ACC112 (cell line): ENCODE measurements at regions not wholly inside any gene's neighbourhood (a gene's known extent, or its start where the extent isn't known, plus 50 kb on each side); places are given as distances from the start of the nearest gene placed in this dataset.
"Not testable (repeated sequence)": the region's sequence is repeated elsewhere in the genome, so short reads cannot be mapped to it uniquely, and the experiment has no call there.

Experiments used
- H2AFZ ChIP-seq: fragments of 200-600 bp; sonication (generic); one replicate; pipeline ENCODE4 v1.6.0; 2017; ENCODE audit warnings: antibody characterized with exemption, low read length; ENCODE audit not compliant: unreplicated experiment
- H3K27ac ChIP-seq: fragments of 200-600 bp; sonication (generic); 2 replicates; pipeline ENCODE4 v1.5.1; 2014; ENCODE audit warnings: low read depth, mild to moderate bottlenecking, antibody characterized with exemption, low read length, moderate library complexity
- H3K27me3 ChIP-seq: fragments of 200-600 bp; sonication (generic); 2 replicates; pipeline ENCODE4 v1.6.1; 2014; ENCODE audit warnings: mild to moderate bottlenecking, antibody characterized with exemption, low read length, moderate library complexity, mixed read lengths; ENCODE audit not compliant: insufficient read depth
- H3K36me3 ChIP-seq: fragments of 200-600 bp; sonication (generic); 2 replicates; pipeline ENCODE4 v1.6.1; 2016; ENCODE audit warnings: mild to moderate bottlenecking, antibody characterized with exemption, low read length, moderate library complexity, mixed read lengths; ENCODE audit not compliant: insufficient read depth
- H3K4me1 ChIP-seq: fragments of 200-600 bp; sonication (generic); one replicate; pipeline ENCODE4 v1.6.1; 2016; ENCODE audit warnings: low read length, mixed read lengths; ENCODE audit not compliant: insufficient read depth, unreplicated experiment, control insufficient read depth
- H3K4me3 ChIP-seq: fragments of 200-600 bp; sonication (generic); 2 replicates; pipeline ENCODE4 v1.5.1; 2014; ENCODE audit warnings: mild to moderate bottlenecking, low read depth, low read length
- H3K79me2 ChIP-seq: fragments of 200-600 bp; sonication (generic); one replicate; pipeline ENCODE4 v1.6.0; 2016; ENCODE audit warnings: low read length; ENCODE audit not compliant: control insufficient read depth, unreplicated experiment, insufficient read depth

DNA sequence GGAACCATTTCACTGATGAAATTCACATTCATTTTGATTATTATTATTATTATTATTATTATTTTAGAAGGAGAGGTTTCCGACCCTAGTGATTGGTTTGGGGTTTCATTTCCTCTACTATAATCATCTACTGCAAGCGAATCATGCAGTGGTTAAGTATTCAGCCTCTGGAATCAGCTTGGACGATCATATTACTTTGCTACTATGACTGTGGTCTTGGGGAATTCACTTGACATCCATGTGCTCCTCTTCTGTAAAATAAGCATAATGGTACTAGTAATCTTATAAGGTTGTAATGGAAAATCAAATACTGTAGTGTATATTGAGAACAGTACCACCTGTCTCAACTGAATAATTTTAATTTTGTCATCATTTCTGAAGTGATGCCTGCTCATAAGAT is 132.1 kb upstream of the SLC4A4 start:
- H3K27me3 ChIP-seq, result no peaks in the 10 kb centered on the region
- H3K4me1 ChIP-seq, result peaks cover 20% of the 10 kb centered on the region
- no peak overlapping the region for H3K27ac ChIP-seq
- H3K4me3 ChIP-seq, result no peak overlapping the region
- H2AFZ ChIP-seq, result no peak overlapping the region
- no peaks in the 10 kb centered on the region for H3K79me2 ChIP-seq
- H3K36me3 ChIP-seq, result no peaks in the 10 kb centered on the region

DNA sequence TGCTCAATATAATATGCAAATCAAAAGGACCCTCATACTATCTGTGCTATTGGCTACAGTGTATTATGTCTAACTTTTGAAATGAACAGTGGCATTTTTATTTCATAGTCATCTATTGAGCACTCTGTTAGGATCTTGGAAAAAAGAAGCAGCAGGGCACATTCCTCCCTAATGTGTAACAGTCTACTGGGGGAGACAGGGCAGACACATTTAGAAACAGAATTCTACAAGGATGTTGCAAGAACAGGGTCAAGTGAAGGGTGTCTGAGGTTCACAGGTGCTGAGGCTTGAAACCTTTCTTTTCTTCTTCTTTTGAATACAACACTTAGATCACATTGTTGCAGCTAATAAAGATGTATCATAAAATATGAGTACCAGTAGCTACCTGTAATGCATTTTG is 129.7 kb upstream of the SLC4A4 start:
- no peaks in the 10 kb centered on the region for H3K27me3 ChIP-seq
- H3K79me2 ChIP-seq, result no peaks in the 10 kb centered on the region
- no peak overlapping the region for H2AFZ ChIP-seq
- no peaks in the 10 kb centered on the region for H3K36me3 ChIP-seq
- H3K4me1 ChIP-seq, result peaks cover 20% of the 10 kb centered on the region
- H3K4me3 ChIP-seq, result no peak overlapping the region
- no peak overlapping the region for H3K27ac ChIP-seq

DNA sequence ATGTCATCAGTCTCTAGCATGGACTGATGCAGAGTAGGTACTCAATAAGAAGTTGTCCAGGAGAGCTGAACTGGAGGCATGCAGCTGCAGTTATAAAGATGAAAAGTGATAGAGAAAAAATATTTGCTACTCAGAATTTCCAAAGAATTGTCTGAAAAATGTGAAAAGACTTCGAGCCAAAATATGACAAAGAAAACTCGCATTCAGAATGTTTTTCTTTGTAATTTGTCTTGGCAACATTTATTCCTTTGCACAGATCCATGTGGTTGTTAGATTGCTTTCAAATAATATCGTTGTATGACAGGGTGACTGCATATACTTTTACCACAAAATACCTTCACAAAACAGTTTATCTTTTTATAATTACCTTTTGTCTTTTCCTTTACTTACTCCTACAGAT is 128.0 kb upstream of the SLC4A4 start:
- Histone ChIP-seq H2AFZ (no peak overlapping the region), H3K4me3 (no peak overlapping the region), H3K36me3 (no peaks in the 10 kb centered on the region), H3K79me2 (no peaks in the 10 kb centered on the region), H3K27ac (no peak overlapping the region), H3K4me1 (peaks cover 20% of the 10 kb centered on the region), H3K27me3 (no peaks in the 10 kb centered on the region)

DNA sequence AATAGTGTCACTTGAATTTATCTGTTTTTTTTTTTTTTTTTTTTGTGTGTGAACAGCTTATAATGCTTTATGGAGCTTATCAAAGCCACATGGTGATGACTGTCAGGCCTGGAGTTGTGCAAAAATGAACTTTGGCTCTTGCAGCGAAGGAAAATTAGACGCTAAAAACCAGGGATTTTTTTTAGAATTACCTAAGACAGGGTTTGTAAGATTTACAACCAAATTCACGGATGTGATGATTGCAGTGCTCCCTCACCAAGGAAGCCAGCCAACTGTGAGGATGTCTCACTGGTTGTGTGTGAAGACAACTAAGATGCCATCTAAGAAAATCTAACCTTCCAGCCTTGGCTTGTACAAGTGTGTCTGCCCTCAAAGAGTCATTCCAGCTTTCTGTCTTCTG is 127.1 kb upstream of the SLC4A4 start:
- no peaks in the 10 kb centered on the region for H3K79me2 ChIP-seq
- no peak overlapping the region for H3K27ac ChIP-seq
- peaks cover 20% of the 10 kb centered on the region for H3K4me1 ChIP-seq
- H3K4me3 ChIP-seq, result no peak overlapping the region
- H3K36me3 ChIP-seq, result no peaks in the 10 kb centered on the region
- no peak overlapping the region for H2AFZ ChIP-seq
- H3K27me3 ChIP-seq, result no peaks in the 10 kb centered on the region

DNA sequence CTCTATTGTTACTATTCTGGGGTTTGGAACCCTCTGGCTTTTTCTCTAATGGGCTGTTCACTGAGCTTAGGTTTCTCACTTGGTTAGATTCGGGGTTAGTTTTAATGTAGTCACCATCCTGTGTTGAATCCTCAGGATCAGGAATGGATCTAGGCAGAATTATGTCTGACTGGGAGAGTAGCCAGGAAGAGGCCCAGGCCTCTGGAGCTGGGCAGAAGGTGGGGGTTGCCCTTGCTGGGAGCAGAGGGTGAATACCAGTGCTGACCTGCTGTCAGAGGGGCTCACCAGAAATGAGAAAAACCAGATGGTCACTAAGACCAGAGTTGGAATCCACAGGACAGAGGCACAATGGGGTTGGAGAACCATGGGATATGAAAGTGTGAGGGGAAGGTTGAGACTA is 126.6 kb upstream of the SLC4A4 start:
- no peak overlapping the region for H3K4me3 ChIP-seq

DNA sequence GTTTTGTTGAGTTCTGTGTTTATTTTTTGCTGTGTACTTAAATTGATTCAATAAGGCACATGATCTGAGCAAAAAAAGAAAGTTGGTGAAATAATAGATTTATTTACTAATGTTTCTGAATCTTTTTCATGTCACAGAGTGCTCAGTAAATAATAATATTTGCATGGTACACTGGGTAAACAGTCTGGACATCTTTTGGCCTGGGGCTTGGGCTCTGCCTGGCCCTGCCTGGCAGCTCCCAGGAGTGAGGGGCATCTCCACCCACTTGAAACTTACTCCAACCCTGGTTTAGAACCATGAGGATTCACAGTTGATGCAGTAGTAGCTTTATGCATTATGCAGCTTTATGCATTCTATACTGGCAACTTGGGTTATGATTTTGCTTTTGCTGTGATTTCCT is 124.2 kb upstream of the SLC4A4 start:
- no peak overlapping the region for H3K4me3 ChIP-seq
- H2AFZ ChIP-seq, result no peak overlapping the region
- peaks cover 10% of the 10 kb centered on the region for H3K4me1 ChIP-seq
- H3K27ac ChIP-seq, result no peak overlapping the region
- H3K36me3 ChIP-seq, result no peaks in the 10 kb centered on the region
- H3K79me2 ChIP-seq, result no peaks in the 10 kb centered on the region
- H3K27me3 ChIP-seq, result no peaks in the 10 kb centered on the region

More for the DNA sequence above, 126.6 kb upstream of the SLC4A4 start:
- no peak overlapping the region for H3K27ac ChIP-seq
- H3K79me2 ChIP-seq, result no peaks in the 10 kb centered on the region
- peaks cover 20% of the 10 kb centered on the region for H3K4me1 ChIP-seq
- H3K27me3 ChIP-seq, result no peaks in the 10 kb centered on the region
- H3K36me3 ChIP-seq, result no peaks in the 10 kb centered on the region
- H2AFZ ChIP-seq, result no peak overlapping the region

DNA sequence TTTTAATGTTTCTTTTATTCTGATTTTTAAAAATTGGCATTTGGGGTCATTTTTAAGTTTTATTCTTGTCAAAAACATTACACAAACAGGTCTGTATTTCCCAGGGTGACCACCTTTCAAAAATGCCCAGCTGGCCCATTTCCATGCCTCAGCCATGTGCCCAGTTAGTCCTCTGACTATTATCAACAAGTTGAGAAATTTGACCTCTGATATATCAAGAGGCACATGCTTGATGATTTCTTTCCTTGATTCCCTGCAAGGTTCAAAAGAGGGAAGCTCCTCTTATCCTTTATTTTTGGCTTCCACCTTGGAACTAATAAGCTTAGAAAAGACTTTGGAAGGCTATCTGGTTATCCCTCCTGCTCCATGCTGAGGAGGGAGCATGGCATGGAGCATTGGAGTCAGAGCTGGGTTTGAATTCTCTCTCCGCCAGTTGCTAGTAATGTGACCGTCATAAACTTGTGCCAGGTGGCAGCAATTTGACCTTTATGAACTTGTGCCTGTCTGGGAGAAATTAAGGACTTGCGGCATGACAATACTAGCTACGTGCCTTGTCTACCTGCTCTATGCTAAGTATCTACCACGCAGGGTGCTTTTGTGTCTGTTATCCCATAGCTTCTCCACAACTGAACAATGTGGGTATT is 122.4 kb upstream of the SLC4A4 start:
- H3K36me3 ChIP-seq, result no peaks in the 10 kb centered on the region
- no peak overlapping the region for H3K4me3 ChIP-seq
- H3K27ac ChIP-seq, result no peak overlapping the region
- no peaks in the 10 kb centered on the region for H3K4me1 ChIP-seq
- H3K79me2 ChIP-seq, result no peaks in the 10 kb centered on the region
- H2AFZ ChIP-seq, result no peak overlapping the region
- no peaks in the 10 kb centered on the region for H3K27me3 ChIP-seq

DNA sequence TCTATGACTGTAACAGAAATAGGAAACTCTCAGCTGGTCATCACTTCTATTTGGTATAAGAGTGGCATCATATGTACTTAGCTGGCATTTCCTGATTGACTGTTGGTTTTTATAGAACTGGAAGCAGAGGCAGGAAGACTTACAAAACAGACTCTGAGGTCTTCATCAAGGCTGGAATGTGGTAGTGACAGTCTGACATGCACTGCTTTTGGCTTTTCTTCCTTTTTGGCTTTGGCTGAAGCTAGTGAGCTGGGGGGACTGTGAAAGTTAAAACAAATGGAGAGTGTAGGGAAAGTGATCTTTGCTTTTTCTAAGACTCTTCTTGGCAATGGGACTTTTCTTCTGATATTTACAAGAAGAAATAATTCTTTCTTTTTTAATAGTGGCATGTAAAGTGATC is 121.1 kb upstream of the SLC4A4 start:
- Histone ChIP-seq H3K4me1 (no peaks in the 10 kb centered on the region), H3K27me3 (no peaks in the 10 kb centered on the region), H3K4me3 (no peak overlapping the region), H3K79me2 (no peaks in the 10 kb centered on the region), H2AFZ (no peak overlapping the region), H3K27ac (no peak overlapping the region), H3K36me3 (no peaks in the 10 kb centered on the region)

DNA sequence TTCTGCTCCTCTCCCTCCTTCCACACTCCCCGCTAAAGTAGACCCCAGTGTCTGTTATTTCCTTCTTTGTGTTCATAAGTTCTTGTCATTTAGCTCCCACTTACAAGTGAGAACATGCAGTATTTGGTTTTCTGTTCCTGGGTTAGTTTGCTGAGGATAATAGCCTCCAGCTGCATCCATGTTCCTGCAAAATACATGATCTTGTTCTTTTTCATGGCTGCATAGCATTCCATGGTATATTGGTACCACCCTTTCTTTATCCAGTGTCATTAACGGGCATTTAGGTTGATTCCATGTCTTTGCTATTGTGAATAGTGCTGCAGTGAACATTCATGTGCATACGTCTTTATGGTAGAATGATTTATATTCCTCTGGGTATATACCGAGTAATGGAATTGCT is 118.0 kb upstream of the SLC4A4 start:
- H3K36me3 ChIP-seq, H3K4me1 ChIP-seq, H3K27ac ChIP-seq, H3K4me3 ChIP-seq, H3K79me2 ChIP-seq, H2AFZ ChIP-seq, H3K27me3 ChIP-seq: not testable (repeated sequence)

DNA sequence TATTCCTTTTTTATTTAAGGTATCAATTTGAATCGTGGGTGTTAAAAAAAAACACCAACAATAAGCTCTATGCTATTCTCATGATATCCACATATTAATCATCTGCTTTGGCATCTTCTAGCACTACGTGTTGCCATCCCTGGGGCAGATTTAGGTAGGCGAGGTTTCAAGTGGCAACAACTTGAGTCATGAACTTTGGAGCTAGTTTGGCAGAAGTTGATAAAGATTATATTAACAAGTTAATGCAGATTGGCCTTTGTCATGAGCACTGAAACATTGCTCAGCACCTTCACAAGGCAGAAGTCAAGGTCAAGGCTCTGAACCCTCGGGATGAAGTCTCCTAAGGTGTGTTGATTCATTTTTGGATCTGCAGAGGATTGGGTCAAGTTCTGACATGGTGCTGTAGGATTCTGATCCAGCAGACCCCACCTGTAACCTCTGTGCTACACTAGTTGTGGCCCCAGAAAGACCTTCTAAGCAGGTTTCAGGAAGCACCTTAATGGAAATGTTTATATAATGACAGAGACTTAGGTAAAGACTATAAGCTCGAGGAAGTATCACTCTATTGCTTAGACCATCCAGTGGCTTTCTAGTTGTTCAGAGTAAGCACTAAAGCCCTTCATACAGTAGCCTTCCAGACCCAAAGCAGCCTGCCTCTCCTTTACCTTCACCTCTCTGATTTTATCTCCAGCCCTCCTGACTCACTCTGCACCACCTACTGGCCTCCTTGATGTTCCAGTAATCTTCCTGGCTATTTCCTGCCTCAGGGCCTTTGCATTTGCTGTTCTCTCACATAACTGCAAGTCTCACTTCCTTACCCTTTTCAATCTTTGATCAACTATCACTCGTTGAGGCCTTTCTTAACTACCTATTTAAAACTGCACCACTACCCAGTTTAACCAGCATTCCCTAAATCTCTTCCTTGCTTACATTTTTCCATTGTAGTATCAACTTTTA is 117.0 kb upstream of the SLC4A4 start:
- Histone ChIP-seq H3K27me3 (no peaks in the 10 kb centered on the region), H3K4me3 (no peak overlapping the region), H3K4me1 (no peaks in the 10 kb centered on the region), H2AFZ (no peak overlapping the region), H3K27ac (no peak overlapping the region), H3K36me3 (no peaks in the 10 kb centered on the region), H3K79me2 (no peaks in the 10 kb centered on the region)

DNA sequence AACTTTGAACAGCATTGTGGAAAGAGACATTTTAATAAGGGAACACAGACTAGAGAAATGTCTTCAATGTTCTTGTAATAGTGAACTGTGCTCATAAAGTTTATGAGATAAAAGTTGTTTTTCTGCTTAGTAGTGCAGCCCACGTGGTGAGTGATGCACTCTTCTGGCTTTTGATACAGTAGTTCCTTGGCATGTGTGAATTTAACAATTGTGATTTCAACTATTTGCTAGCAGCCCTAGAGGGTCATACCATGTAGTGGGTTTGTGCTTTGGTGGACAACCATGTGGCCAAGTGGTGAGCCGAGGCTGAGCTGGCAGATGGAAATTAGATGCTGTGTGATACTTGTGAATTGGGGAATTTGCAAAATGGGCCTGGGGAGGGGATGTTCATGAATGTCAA is 116.2 kb upstream of the SLC4A4 start:
- H3K27me3 ChIP-seq, result no peaks in the 10 kb centered on the region
- no peaks in the 10 kb centered on the region for H3K79me2 ChIP-seq

More for the DNA sequence above, 116.2 kb upstream of the SLC4A4 start:
- Histone ChIP-seq H3K4me1 (no peaks in the 10 kb centered on the region), H2AFZ (no peak overlapping the region), H3K36me3 (no peaks in the 10 kb centered on the region), H3K4me3 (no peak overlapping the region), H3K27ac (no peak overlapping the region)
